HEK293T (cell line): ENCODE measurements at regions not wholly inside any gene's neighbourhood (a gene's known extent, or its start where the extent isn't known, plus 50 kb on each side); places are given as distances from the start of the nearest gene placed in this dataset.

ENCODE experiments used
- ARNT ChIP-seq: fragments of 450-650 bp; IDR thresholded peaks from 2 replicates; pipeline ENCODE4 v1.6.1; 2017; ENCODE audit warnings: mild to moderate bottlenecking
- CTBP1 ChIP-seq: fragments of 450-650 bp; IDR thresholded peaks from 2 replicates; pipeline ENCODE4 v1.6.1; 2016; ENCODE audit warnings: borderline replicate concordance
- PKNOX1 ChIP-seq: fragments of 450-650 bp; IDR thresholded peaks from 2 replicates; pipeline ENCODE4 v1.6.1; 2016

GRCh38 chr11:106421676-106422292, 344.3 kb downstream of the AASDHPPT start:
- TF ChIP-seq CTBP1 = no peak
- no peak for TF ChIP-seq ARNT
- no peak for TF ChIP-seq PKNOX1
